WTC11 (cell line): ENCODE measurements at regions not wholly inside any gene's neighbourhood (a gene's known extent, or its start where the extent isn't known, plus 50 kb on each side); places are given as distances from the start of the nearest gene placed in this dataset.

ENCODE experiments used
- CTCF ChIP-seq: fragments of 200-600 bp; IDR thresholded peaks from 2 replicates; pipeline ENCODE4 v1.8.0; 2022; ENCODE audit warnings: antibody characterized with exemption
- GTF2I ChIP-seq: fragments of 250-450 bp; sonication (Bioruptor Pico); conservative IDR thresholded peaks from 2 replicates; pipeline ENCODE4 v1.4.0; 2021; ENCODE audit warnings: mild to moderate bottlenecking
- IRF1 ChIP-seq: sonication (generic); formaldehyde crosslinking; IDR thresholded peaks from 2 replicates; pipeline ENCODE4 v1.8.0; 2023; ENCODE audit warnings: missing genetic modification reagents
- KAT7 ChIP-seq: sonication (generic); formaldehyde crosslinking; IDR thresholded peaks from 2 replicates; pipeline ENCODE4 v1.8.1; 2023; ENCODE audit warnings: missing genetic modification reagents, mild to moderate bottlenecking, borderline replicate concordance
- NFYB ChIP-seq: sonication (generic); formaldehyde crosslinking; conservative IDR thresholded peaks from 2 replicates; pipeline ENCODE4 v1.8.0; 2022; ENCODE audit warnings: low read depth, missing genetic modification reagents
- OVOL2 ChIP-seq: fragments of 250-450 bp; sonication (Bioruptor Pico); IDR thresholded peaks from 2 replicates; pipeline ENCODE4 v1.9.0; 2021; ENCODE audit warnings: mild to moderate bottlenecking, borderline replicate concordance
- SP1 ChIP-seq: sonication (generic); formaldehyde crosslinking; conservative IDR thresholded peaks from 2 replicates; pipeline ENCODE4 v1.8.1; 2022; ENCODE audit warnings: missing genetic modification reagents
- TEAD4 ChIP-seq: sonication (generic); formaldehyde crosslinking; IDR thresholded peaks from 2 replicates; pipeline ENCODE4 v1.8.0; 2022; ENCODE audit warnings: mild to moderate bottlenecking, missing genetic modification reagents
- ZNF512 ChIP-seq: sonication (generic); formaldehyde crosslinking; IDR thresholded peaks from 2 replicates; pipeline ENCODE4 v1.8.1; 2022; ENCODE audit warnings: missing genetic modification reagents, borderline replicate concordance
- ZNF532 ChIP-seq: fragments of 250-450 bp; sonication (Bioruptor Pico); IDR thresholded peaks from 2 replicates; pipeline ENCODE4 v1.9.0; 2021; ENCODE audit warnings: mild to moderate bottlenecking, borderline replicate concordance

GRCh38 chr4:108272986-108273385 is 104.3 kb upstream of the LEF1 start:
- TF ChIP-seq NFYB (CRISPR knock-in tag) (no peak), CTCF (no peak), TEAD4 (CRISPR knock-in tag) (no peak), KAT7 (no peak), GTF2I (CRISPR knock-in tag) (no peak), OVOL2 (CRISPR knock-in tag) (no peak), SP1 (no peak), ZNF512 (no peak), IRF1 (no peak), ZNF532 (CRISPR knock-in tag) (no peak)
